ENCODE measurements at regions not wholly inside any gene's neighbourhood (a gene's known extent, or its start where the extent isn't known, plus 50 kb on each side); places are given as distances from the start of the nearest gene placed in this dataset.

DNA sequence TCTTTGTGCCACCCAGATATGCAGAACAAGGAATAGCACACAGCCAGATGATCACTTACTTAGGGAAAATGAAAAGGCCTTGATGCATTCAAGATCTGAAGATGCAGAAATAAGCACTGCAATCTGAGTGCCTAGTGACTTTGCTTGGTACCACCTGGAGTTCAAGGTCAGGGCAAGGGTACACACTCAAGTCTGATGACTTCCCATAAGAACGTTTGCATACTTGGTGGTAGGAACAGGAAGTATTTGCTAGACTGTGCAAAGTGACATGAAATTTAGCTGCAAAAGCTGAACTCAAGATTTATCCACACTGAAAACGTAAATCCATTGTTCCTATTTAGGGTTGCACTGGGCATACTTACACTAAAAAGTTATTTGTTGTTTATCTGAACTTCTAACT, 177.1 kb downstream of the PIK3R1 start:
- 3% methylated on average over 2 of the region's 2 CpGs for WGBS (ENCODE audit: low lambda C conversion rate)
- TF ChIP-seq, protein P1, sequence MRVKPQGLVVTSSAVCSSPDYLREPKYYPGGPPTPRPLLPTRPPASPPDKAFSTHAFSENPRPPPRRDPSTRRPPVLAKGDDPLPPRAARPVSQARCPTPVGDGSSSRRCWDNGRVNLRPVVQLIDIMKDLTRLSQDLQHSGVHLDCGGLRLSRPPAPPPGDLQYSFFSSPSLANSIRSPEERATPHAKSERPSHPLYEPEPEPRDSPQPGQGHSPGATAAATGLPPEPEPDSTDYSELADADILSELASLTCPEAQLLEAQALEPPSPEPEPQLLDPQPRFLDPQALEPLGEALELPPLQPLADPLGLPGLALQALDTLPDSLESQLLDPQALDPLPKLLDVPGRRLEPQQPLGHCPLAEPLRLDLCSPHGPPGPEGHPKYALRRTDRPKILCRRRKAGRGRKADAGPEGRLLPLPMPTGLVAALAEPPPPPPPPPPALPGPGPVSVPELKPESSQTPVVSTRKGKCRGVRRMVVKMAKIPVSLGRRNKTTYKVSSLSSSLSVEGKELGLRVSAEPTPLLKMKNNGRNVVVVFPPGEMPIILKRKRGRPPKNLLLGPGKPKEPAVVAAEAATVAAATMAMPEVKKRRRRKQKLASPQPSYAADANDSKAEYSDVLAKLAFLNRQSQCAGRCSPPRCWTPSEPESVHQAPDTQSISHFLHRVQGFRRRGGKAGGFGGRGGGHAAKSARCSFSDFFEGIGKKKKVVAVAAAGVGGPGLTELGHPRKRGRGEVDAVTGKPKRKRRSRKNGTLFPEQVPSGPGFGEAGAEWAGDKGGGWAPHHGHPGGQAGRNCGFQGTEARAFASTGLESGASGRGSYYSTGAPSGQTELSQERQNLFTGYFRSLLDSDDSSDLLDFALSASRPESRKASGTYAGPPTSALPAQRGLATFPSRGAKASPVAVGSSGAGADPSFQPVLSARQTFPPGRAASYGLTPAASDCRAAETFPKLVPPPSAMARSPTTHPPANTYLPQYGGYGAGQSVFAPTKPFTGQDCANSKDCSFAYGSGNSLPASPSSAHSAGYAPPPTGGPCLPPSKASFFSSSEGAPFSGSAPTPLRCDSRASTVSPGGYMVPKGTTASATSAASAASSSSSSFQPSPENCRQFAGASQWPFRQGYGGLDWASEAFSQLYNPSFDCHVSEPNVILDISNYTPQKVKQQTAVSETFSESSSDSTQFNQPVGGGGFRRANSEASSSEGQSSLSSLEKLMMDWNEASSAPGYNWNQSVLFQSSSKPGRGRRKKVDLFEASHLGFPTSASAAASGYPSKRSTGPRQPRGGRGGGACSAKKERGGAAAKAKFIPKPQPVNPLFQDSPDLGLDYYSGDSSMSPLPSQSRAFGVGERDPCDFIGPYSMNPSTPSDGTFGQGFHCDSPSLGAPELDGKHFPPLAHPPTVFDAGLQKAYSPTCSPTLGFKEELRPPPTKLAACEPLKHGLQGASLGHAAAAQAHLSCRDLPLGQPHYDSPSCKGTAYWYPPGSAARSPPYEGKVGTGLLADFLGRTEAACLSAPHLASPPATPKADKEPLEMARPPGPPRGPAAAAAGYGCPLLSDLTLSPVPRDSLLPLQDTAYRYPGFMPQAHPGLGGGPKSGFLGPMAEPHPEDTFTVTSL (CRISPR knock-in tag; IDR thresholded peaks at IDR 0.05; ENCODE audit: borderline replicate concordance): no peak
- TF ChIP-seq ZNF546 (CRISPR knock-in tag; conservative IDR thresholded peaks at IDR 0.05) (no peak), ADNP (CRISPR knock-in tag; IDR thresholded peaks at IDR 0.05) (no peak), MEIS1 (CRISPR knock-in tag; IDR thresholded peaks at IDR 0.05; ENCODE audit: borderline replicate concordance) (no peak)
- TF ChIP-seq, protein P2, sequence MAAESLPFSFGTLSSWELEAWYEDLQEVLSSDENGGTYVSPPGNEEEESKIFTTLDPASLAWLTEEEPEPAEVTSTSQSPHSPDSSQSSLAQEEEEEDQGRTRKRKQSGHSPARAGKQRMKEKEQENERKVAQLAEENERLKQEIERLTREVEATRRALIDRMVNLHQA (CRISPR knock-in tag; IDR thresholded peaks at IDR 0.05): no peak
- TF ChIP-seq, protein P3, sequence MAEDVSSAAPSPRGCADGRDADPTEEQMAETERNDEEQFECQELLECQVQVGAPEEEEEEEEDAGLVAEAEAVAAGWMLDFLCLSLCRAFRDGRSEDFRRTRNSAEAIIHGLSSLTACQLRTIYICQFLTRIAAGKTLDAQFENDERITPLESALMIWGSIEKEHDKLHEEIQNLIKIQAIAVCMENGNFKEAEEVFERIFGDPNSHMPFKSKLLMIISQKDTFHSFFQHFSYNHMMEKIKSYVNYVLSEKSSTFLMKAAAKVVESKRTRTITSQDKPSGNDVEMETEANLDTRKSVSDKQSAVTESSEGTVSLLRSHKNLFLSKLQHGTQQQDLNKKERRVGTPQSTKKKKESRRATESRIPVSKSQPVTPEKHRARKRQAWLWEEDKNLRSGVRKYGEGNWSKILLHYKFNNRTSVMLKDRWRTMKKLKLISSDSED (CRISPR knock-in tag; IDR thresholded peaks at IDR 0.05): no peak
- in situ Hi-C loops (cut with HindIII; ENCODE audit: extremely low pct_ligation_motif_present, low pct_unique_long_range_greater_than_20kb) (no loop called here), intact Hi-C loops (cut with micrococcal nuclease; ENCODE audit: unreplicated experiment) (no loop called here)
- H2AFZ ChIP-seq (ENCODE audit: low read length): no peak overlapping the region
- DNase-seq (ENCODE audit: low spot score) (no peak), FAIRE-seq (no peak), ATAC-seq (no peak)
- no peak overlapping the region for H3K27ac ChIP-seq (ENCODE audit: extremely low read length, insufficient read depth, low read length)
- no TSS peak for BruUV-seq (replicated peaks)
- no peaks in the 10 kb centered on the region for H4K20me1 ChIP-seq (ENCODE audit: insufficient read depth, low read length)
- no peaks in the 10 kb centered on the region for H3K27me3 ChIP-seq (ENCODE audit: control insufficient read depth in 1 of 2, insufficient read depth in 2 of 2, low read length in 2 of 2)
- CTCF ChIA-PET (ENCODE audit: low intra/inter-chr PET ratio, low total read pairs): no interaction called here
- no peak overlapping the region for H3K4me2 ChIP-seq (ENCODE audit: low read depth, low read length)
- H3K4me1 ChIP-seq (ENCODE audit: insufficient read depth, low read length): peaks cover 39% of the 10 kb centered on the region
- H3K9ac ChIP-seq (ENCODE audit: insufficient read depth, low read depth, low read length): no peak overlapping the region
- peaks cover 5% of the 10 kb centered on the region for H3K9me3 ChIP-seq (ENCODE audit: low read length)
- H3K36me3 ChIP-seq (replicated peaks in 1 of 2; ENCODE audit: control insufficient read depth in 1 of 2, insufficient read depth in 2 of 2, low read length in 2 of 2): no peaks in the 10 kb centered on the region
- no peak overlapping the region for H3K4me3 ChIP-seq (replicated peaks in 1 of 3; ENCODE audit: insufficient read depth in 1 of 3, low read depth in 2 of 3, low read length in 3 of 3)
- POLR2A ChIA-PET: no interaction called here
- H3K79me2 ChIP-seq (ENCODE audit: insufficient read depth, low read length): no peaks in the 10 kb centered on the region

Measured in HepG2 (cell line).